Naive thymus-derived CD4-positive, alpha-beta T cell (primary cell): ENCODE measurements at regions not wholly inside any gene's neighbourhood (a gene's known extent, or its start where the extent isn't known, plus 50 kb on each side); places are given as distances from the start of the nearest gene placed in this dataset.

ENCODE experiments used
- ATAC-seq: fragments of 150-1000 bp; cut with Tn5 transposase; 2 replicates; pipeline ENCODE4 v1.10.0; 2021; ENCODE audit warnings: mild to moderate bottlenecking, moderate library complexity
- CTCF ChIA-PET: fragments of 350-600 bp; sonication (Branson Sonifier 250); formaldehyde crosslinking; loops from one replicate; lab custom pipeline; 2021; ENCODE audit warnings: antibody characterized with exemption; lab: Charles Lee
- POLR2A ChIA-PET: fragments of 350-600 bp; sonication (Branson Sonifier 250); formaldehyde crosslinking; loops from one replicate; lab custom pipeline; 2021; ENCODE audit warnings: antibody characterized with exemption, inconsistent platforms; lab: Charles Lee
- DNase-seq, 9 donors: peaks; one replicate each; pipeline versions ENCODE4 v3.0.0 to v3.0.0-alpha.2; 2020 to 2022; ENCODE audit warnings: mixed read lengths in 1 of 9
- H3K27ac ChIP-seq: one replicate; pipeline ENCODE4 v1.7.0; 2013; ENCODE audit warnings: mild to moderate bottlenecking, low read depth, low read length, moderate library complexity
- H3K27me3 ChIP-seq, 2 donors: one replicate each; pipeline ENCODE4 v1.7.0; 2013; ENCODE audit warnings: low read length in 2 of 2, mild to moderate bottlenecking in 2 of 2, moderate library complexity in 2 of 2; ENCODE audit not compliant: control insufficient read depth in 2 of 2, insufficient read depth in 2 of 2
- H3K36me3 ChIP-seq, 3 experiments: 1 replicate in 2 of 3; 2 replicates in 1 of 3; pipeline ENCODE4 v1.7.0; 2013; ENCODE audit warnings: low read length in 3 of 3, mild to moderate bottlenecking in 3 of 3, moderate library complexity in 1 of 3; ENCODE audit not compliant: insufficient read depth in 3 of 3, control insufficient read depth in 2 of 3
- H3K4me1 ChIP-seq, 2 donors: one replicate each; pipeline ENCODE4 v1.7.0; 2013; ENCODE audit warnings: low read length in 2 of 2, mild to moderate bottlenecking in 2 of 2, moderate library complexity in 1 of 2; ENCODE audit not compliant: control insufficient read depth in 2 of 2, insufficient read depth in 2 of 2
- H3K4me3 ChIP-seq: 2 replicates; pipeline ENCODE4 v1.7.0; 2013; ENCODE audit warnings: mild to moderate bottlenecking, low read length
- H3K9me3 ChIP-seq, 3 experiments: 1 replicate in 2 of 3; 2 replicates in 1 of 3; pipeline ENCODE4 v1.7.0; 2013; ENCODE audit warnings: low read length in 3 of 3; ENCODE audit not compliant: control insufficient read depth in 2 of 3
- H3K27ac Mint-ChIP-seq, 9 donors: one replicate each; pipeline ENCODE4 v1.8.0; 2020 to 2022; ENCODE audit warnings: mixed read lengths in 9 of 9, mild to moderate bottlenecking in 8 of 9, moderate library complexity in 5 of 9, inconsistent platforms in 2 of 9
- H3K27me3 Mint-ChIP-seq, 5 donors: one replicate each; pipeline ENCODE4 v1.8.0; 2021 to 2022; ENCODE audit warnings: mixed read lengths in 5 of 5, mild to moderate bottlenecking in 1 of 5
- H3K36me3 Mint-ChIP-seq, 5 donors: one replicate each; pipeline ENCODE4 v1.8.0; 2020 to 2022; ENCODE audit warnings: mixed read lengths in 5 of 5, mild to moderate bottlenecking in 3 of 5, inconsistent platforms in 1 of 5
- H3K4me1 Mint-ChIP-seq, 7 donors: one replicate each; pipeline ENCODE4 v1.8.0; 2020 to 2022; ENCODE audit warnings: mixed read lengths in 7 of 7, mild to moderate bottlenecking in 3 of 7, inconsistent platforms in 1 of 7
- H3K4me3 Mint-ChIP-seq, 10 donors: one replicate each; pipeline ENCODE4 v1.8.0; 2020 to 2022; ENCODE audit warnings: mild to moderate bottlenecking in 10 of 10, mixed read lengths in 10 of 10, moderate library complexity in 6 of 10, inconsistent platforms in 2 of 10
- H3K9me3 Mint-ChIP-seq, 11 donors: one replicate each; pipeline ENCODE4 v1.8.0; 2020 to 2022; ENCODE audit warnings: mixed read lengths in 11 of 11, mild to moderate bottlenecking in 4 of 11, inconsistent platforms in 1 of 11, moderate library complexity in 1 of 11
- intact Hi-C, 2 donors: fragments of 100-400 bp; cut with micrococcal nuclease; formaldehyde crosslinking; loops; one replicate each; pipeline ENCODE4 v1.15.1; 2023

DNA sequence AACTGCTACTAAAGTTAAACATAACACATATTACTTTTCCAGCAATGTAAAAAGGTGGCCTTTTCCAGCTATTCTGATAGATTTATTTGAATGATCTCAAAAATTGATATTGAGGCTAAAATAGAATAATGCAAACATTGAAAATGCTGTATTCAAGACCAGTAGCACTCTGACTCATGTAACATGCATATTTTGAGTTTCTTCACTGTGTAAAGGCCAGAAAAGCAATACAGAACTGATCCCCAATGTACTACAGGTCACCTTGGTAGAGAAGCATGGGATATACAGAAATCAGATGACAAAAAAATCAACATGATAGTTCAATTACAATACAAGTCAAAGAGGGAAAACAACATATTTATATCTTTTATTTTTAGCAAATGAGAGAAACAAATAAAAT lies 419.6 kb downstream of the DIPK2A start:
- H3K9me3 Mint-ChIP-seq = peaks cover 0 to 4% (median 0%) of the 10 kb centered on the region in 11 donors
- intact Hi-C loops = no loop called here
- Histone ChIP-seq H3K4me1 (no peaks in the 10 kb centered on the region), H3K4me3 (no peak overlapping the region), H3K9me3 (no peaks in the 10 kb centered on the region), H3K27ac (no peak overlapping the region), H3K27me3 (no peaks in the 10 kb centered on the region), H3K36me3 (no peaks in the 10 kb centered on the region)
- ATAC-seq (no peak), DNase-seq (no peak)
- ChIA-PET POLR2A (no interaction called here), CTCF (no interaction called here)
- H3K4me1 Mint-ChIP-seq = no peaks in the 10 kb centered on the region
- H3K27me3 Mint-ChIP-seq = peaks cover 0 to 6% (median 0%) of the 10 kb centered on the region in 5 donors
- no peaks in the 10 kb centered on the region for H3K36me3 Mint-ChIP-seq
- no peak overlapping the region for H3K4me3 Mint-ChIP-seq
- no peak overlapping the region for H3K27ac Mint-ChIP-seq

DNA sequence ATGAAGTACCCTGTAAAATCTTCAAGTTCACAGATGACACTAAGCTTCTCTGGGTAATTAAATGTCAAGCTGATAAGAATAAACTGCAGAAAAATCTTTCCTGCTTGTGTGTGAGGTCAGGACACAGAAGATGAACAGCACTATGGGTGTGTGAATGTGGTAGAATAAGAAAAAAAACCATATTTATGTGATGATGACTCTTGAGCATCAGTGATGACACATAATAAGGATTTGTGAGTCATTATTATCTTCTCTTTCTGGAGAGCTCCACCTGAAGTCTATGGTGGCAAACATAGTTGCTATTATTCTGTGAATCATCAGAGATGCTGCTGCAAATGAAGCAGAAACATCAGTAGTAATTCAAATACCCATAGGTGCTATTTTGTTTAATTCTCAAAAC lies 422.4 kb downstream of the DIPK2A start:
- Mint-ChIP-seq H3K9me3 (peaks cover 0 to 14% (median 4%) of the 10 kb centered on the region in 11 donors), H3K4me1 (no peaks in the 10 kb centered on the region), H3K4me3 (no peak overlapping the region), H3K27me3 (peaks cover 0 to 6% (median 0%) of the 10 kb centered on the region in 5 donors), H3K36me3 (no peaks in the 10 kb centered on the region), H3K27ac (no peak overlapping the region)
- POLR2A ChIA-PET = no interaction called here
- intact Hi-C loops = no loop called here
- Histone ChIP-seq H3K36me3 (no peaks in the 10 kb centered on the region), H3K27me3 (no peaks in the 10 kb centered on the region), H3K27ac (no peak overlapping the region), H3K4me3 (no peak overlapping the region), H3K9me3 (no peaks in the 10 kb centered on the region), H3K4me1 (no peaks in the 10 kb centered on the region)
- CTCF ChIA-PET = no interaction called here
- DNase-seq = no peak
- ATAC-seq = no peak

DNA sequence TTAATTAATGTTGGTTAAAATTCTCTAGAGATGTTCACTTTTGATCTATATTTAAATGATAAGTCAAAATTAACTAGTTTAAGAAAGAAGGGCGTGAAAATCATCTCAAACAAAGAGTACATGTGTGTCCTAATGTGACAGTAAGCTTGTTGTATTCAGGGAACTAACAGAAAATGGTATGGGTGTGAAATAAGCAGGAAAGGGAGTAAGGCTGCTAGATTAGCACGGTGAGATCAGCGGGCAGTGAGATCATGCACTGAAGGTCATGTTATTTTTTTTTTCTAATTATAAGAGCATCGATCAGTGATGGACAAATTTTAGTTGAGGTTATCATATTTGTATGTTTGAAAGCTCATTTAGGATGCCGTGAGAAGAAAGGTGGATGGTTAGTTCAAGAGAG lies 430.8 kb downstream of the DIPK2A start:
- H3K36me3 ChIP-seq = no peaks in the 10 kb centered on the region
- H3K27ac ChIP-seq = no peak overlapping the region
- Mint-ChIP-seq H3K4me3 (no peak overlapping the region), H3K27ac (no peak overlapping the region), H3K9me3 (peaks cover 4 to 45% (median 12%) of the 10 kb centered on the region in 11 donors), H3K27me3 (peaks cover 0 to 5% (median 0%) of the 10 kb centered on the region in 5 donors), H3K4me1 (no peaks in the 10 kb centered on the region), H3K36me3 (no peaks in the 10 kb centered on the region)
- ATAC-seq (no peak), DNase-seq (no peak)
- H3K27me3 ChIP-seq = no peaks in the 10 kb centered on the region
- no peaks in the 10 kb centered on the region for H3K4me1 ChIP-seq
- intact Hi-C loops = no loop called here
- H3K9me3 ChIP-seq = no peaks in the 10 kb centered on the region
- no peak overlapping the region for H3K4me3 ChIP-seq
- ChIA-PET CTCF (no interaction called here), POLR2A (no interaction called here)

DNA sequence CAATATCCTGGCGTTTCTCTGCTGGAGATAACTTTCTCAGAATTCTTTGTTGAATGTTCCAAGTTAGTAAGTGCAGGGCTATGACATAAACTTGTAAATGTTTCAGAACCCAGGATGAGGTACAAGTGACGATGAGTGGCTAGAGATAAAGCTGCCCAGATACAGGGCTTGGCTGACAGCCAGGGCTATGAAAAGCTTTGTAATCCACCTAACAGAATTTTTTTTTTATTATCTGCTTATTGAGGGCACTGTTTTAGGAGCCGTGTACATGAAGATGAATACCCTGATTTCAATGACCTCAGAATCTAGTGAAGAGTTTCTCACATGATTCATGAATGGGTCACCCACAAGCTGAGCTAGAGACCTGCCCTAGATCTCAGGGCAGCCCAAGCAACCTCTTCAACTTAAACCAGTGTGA lies 431.4 kb downstream of the DIPK2A start:
- no peak overlapping the region for H3K4me3 ChIP-seq
- H3K36me3 ChIP-seq = no peaks in the 10 kb centered on the region
- H3K4me1 ChIP-seq = no peaks in the 10 kb centered on the region
- H3K9me3 Mint-ChIP-seq = peaks cover 3 to 39% (median 12%) of the 10 kb centered on the region in 11 donors
- POLR2A ChIA-PET = no interaction called here
- CTCF ChIA-PET = no interaction called here
- H3K4me1 Mint-ChIP-seq = no peaks in the 10 kb centered on the region
- no peaks in the 10 kb centered on the region for H3K36me3 Mint-ChIP-seq
- no peak for ATAC-seq
- H3K27ac ChIP-seq = no peak overlapping the region
- no peak overlapping the region for H3K4me3 Mint-ChIP-seq
- intact Hi-C loops = no loop called here
- DNase-seq = no peak
- H3K27ac Mint-ChIP-seq = no peak overlapping the region
- H3K9me3 ChIP-seq = no peaks in the 10 kb centered on the region
- H3K27me3 ChIP-seq = no peaks in the 10 kb centered on the region
- H3K27me3 Mint-ChIP-seq = peaks cover 0 to 5% (median 0%) of the 10 kb centered on the region in 5 donors

DNA sequence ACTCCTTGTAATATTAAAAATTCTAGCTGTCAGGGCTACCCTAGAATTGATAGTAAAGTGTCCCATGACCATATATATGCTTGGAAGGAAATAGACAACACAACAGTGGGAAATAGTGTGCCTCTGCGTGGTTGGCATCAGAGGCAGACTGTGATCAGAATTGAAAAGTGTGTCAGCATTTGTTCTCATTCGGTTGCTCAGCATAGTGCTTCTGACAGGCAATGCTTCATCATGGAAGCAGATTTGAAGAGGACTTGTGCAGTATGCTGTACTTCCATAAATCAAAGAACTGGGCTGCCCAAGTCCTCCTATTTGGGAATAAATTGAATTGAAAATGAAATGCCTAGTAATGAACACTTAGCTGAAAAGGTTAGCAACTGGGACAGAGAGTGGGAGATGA lies 435.7 kb downstream of the DIPK2A start:
- H3K36me3 ChIP-seq = no peaks in the 10 kb centered on the region
- H3K9me3 ChIP-seq = no peaks in the 10 kb centered on the region
- DNase-seq (no peak), ATAC-seq (no peak)
- intact Hi-C loops = no loop called here
- Mint-ChIP-seq H3K27ac (no peak overlapping the region), H3K36me3 (no peaks in the 10 kb centered on the region), H3K4me3 (no peak overlapping the region), H3K9me3 (peaks cover 0 to 9% (median 3%) of the 10 kb centered on the region in 11 donors), H3K4me1 (no peaks in the 10 kb centered on the region), H3K27me3 (peaks cover 0 to 11% (median 4%) of the 10 kb centered on the region in 5 donors)
- no peaks in the 10 kb centered on the region for H3K4me1 ChIP-seq
- no peak overlapping the region for H3K27ac ChIP-seq
- no peak overlapping the region for H3K4me3 ChIP-seq
- CTCF ChIA-PET = no interaction called here
- H3K27me3 ChIP-seq = no peaks in the 10 kb centered on the region
- POLR2A ChIA-PET = no interaction called here

DNA sequence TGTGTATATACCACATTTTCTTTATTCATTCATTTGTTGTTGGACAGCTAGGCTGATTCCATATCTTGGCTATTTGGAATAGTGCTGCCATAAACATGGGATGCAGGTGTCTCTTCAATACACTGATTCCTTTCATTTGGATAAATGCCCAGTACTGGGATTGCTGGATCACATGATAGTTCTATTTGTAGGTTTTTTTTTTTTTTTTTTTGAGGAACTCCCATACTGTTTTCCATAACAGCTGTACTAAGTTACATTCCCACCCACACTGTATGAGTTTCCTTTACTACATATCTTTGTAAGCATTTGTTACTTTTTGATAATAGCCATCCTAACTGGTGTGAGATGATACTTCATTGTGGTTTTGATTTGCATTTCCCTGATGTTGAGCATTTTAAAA lies 437.7 kb downstream of the DIPK2A start:
- H3K27me3 ChIP-seq = no peaks in the 10 kb centered on the region
- ChIA-PET POLR2A (no interaction called here), CTCF (no interaction called here)
- intact Hi-C loops = no loop called here
- no peak overlapping the region for H3K4me3 ChIP-seq
- H3K27ac ChIP-seq = no peak overlapping the region
- no peaks in the 10 kb centered on the region for H3K36me3 ChIP-seq
- peaks cover 0 to 11% (median 0%) of the 10 kb centered on the region in 5 donors for H3K27me3 Mint-ChIP-seq
- H3K36me3 Mint-ChIP-seq = no peaks in the 10 kb centered on the region
- no peaks in the 10 kb centered on the region for H3K4me1 Mint-ChIP-seq
- DNase-seq = no peak
- ATAC-seq = no peak
- no peaks in the 10 kb centered on the region for H3K9me3 ChIP-seq
- H3K27ac Mint-ChIP-seq = no peak overlapping the region
- H3K9me3 Mint-ChIP-seq = peaks cover 0 to 9% (median 0%) of the 10 kb centered on the region in 11 donors
- no peaks in the 10 kb centered on the region for H3K4me1 ChIP-seq
- no peak overlapping the region for H3K4me3 Mint-ChIP-seq

DNA sequence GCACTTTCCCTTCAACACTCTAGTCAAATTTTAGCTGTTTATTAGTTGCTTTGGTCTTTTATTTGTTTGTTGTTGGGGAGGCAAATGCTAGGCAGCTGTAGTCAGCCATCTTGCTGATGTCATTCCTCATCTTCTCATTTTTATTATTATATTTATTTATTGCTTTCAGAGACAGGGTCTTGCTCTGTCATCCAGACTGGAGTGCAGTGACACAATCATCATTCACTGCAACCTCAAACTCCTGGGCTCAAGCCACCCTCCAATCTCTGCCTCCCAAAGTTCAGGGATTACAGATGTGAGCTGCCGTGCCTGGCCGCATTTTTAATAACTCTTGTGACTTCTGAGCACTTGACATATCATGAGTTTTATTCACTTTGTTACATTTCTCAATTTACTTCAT lies 441.4 kb downstream of the DIPK2A start:
- H3K27ac ChIP-seq = no peak overlapping the region
- no peaks in the 10 kb centered on the region for H3K36me3 ChIP-seq
- ChIA-PET POLR2A (no interaction called here), CTCF (no interaction called here)
- Mint-ChIP-seq H3K27ac (no peak overlapping the region), H3K36me3 (peaks cover 0 to 5% (median 0%) of the 10 kb centered on the region in 5 donors), H3K27me3 (peaks cover 0 to 20% (median 10%) of the 10 kb centered on the region in 5 donors), H3K4me3 (no peak overlapping the region), H3K9me3 (peaks cover 0 to 15% (median 4%) of the 10 kb centered on the region in 11 donors), H3K4me1 (no peaks in the 10 kb centered on the region)
- no peak overlapping the region for H3K4me3 ChIP-seq
- H3K4me1 ChIP-seq = no peaks in the 10 kb centered on the region
- ATAC-seq = no peak
- no peak for DNase-seq
- no peaks in the 10 kb centered on the region for H3K27me3 ChIP-seq
- no peaks in the 10 kb centered on the region for H3K9me3 ChIP-seq
- intact Hi-C loops = no loop called here
